ENCODE measurements at regions not wholly inside any gene's neighbourhood (a gene's known extent, or its start where the extent isn't known, plus 50 kb on each side); places are given as distances from the start of the nearest gene placed in this dataset.

DNA sequence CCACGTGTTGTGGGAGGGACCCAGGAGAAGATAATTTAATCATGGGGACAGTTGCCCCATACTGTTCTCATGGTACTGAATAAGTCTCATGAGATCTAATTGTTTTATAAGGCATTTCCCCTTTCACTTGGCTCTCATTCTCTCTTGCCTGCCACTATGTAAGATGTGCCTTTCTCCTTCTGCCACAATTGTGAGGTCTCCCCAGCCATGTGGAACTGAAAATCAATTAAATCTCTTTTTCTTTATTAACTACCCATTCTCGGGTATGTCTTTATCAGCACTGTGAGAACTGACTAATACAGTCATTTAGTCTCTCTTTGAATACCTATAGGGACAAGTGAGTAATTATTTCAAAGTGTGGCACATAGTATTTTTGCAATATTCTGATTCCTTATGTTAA lies 269.2 kb upstream of the SMARCA2 start:
- DNase-seq (no peak), ATAC-seq (replicated peaks) (no peak)
- H3K36me3 Mint-ChIP-seq: peaks cover 0 to 1% of the 10 kb centered on the region in 2 donors
- peaks cover 0 to 4% of the 10 kb centered on the region in 2 donors for H3K9me3 Mint-ChIP-seq
- H3K4me3 Mint-ChIP-seq: no peak overlapping the region
- no peak overlapping the region for H3K27ac Mint-ChIP-seq
- H3K27me3 Mint-ChIP-seq: peaks cover 0 to 11% of the 10 kb centered on the region in 2 donors
- no peaks in the 10 kb centered on the region for H3K4me1 Mint-ChIP-seq

DNA sequence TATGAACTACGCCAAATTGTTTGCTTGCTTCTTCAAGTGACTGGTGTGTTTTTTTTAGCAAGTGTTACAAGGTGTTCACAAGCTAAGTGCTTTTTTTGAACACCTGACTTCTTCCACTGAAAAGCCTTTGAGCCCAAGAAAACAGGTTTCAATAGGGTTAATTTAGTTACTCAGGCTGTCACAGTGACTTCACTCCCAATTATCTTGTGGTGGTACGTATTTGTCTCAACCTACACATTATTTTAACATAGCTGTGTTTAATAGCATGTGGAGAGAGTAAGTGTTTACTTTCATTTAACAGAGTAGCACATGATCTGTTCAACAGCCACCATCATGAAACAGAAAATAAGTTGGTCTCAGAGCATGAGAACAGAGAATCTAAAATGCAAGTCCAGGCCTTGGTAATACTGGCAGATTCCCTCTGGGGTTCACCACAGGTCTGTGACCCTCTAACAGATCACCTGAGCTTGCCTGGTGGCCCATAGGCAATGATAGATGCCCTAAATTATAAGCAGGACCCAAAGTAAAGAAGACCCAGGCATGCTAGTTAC lies 267.7 kb upstream of the SMARCA2 start:
- H3K4me3 Mint-ChIP-seq: no peak overlapping the region
- DNase-seq (no peak), ATAC-seq (replicated peaks) (no peak)
- H3K36me3 Mint-ChIP-seq: peaks cover 0 to 1% of the 10 kb centered on the region in 2 donors
- peaks cover 0 to 9% of the 10 kb centered on the region in 2 donors for H3K9me3 Mint-ChIP-seq
- H3K4me1 Mint-ChIP-seq: no peaks in the 10 kb centered on the region
- H3K27me3 Mint-ChIP-seq: peaks cover 0 to 11% of the 10 kb centered on the region in 2 donors
- no peak overlapping the region for H3K27ac Mint-ChIP-seq

- H3K4me3 Mint-ChIP-seq: no peak overlapping the region
- no peak overlapping the region for H3K27ac Mint-ChIP-seq
- H3K36me3 Mint-ChIP-seq: peaks cover 0 to 1% of the 10 kb centered on the region in 2 donors
- no peak for DNase-seq
- peaks cover 0 to 14% of the 10 kb centered on the region in 2 donors for H3K9me3 Mint-ChIP-seq
- no peak for ATAC-seq (replicated peaks)
- H3K27me3 Mint-ChIP-seq: peaks cover 0 to 11% of the 10 kb centered on the region in 2 donors
- no peaks in the 10 kb centered on the region for H3K4me1 Mint-ChIP-seq
Measured at GRCh38 chr9:1748407-1748806, 266.7 kb upstream of the SMARCA2 start.

- Mint-ChIP-seq H3K27ac (no peak overlapping the region), H3K9me3 (peaks cover 4 to 13% of the 10 kb centered on the region in 2 donors), H3K27me3 (no peaks in the 10 kb centered on the region), H3K4me1 (no peaks in the 10 kb centered on the region), H3K4me3 (no peak overlapping the region), H3K36me3 (no peaks in the 10 kb centered on the region)
- DNase-seq (no peak), ATAC-seq (replicated peaks) (no peak)
Measured at GRCh38 chr9:1757186-1757585, 258.0 kb upstream of the SMARCA2 start.

DNA sequence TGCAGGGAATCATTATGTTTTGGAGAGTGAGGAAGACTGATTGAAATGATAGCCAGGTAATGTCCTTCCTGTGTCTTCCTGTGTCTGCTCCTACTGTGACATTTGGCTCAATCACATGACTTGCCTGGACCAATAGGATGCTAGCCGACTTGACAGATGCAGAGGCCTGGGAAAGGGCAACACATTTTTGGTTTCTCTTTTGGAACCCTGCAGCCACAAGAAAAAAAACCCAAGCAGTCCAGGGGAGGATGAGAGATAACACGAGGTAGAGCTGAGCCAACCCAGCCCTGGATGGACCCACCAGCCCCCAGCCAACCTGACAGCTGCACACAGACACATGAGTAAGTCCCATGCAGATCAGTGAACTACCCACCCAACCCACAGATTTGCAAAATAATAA lies 256.1 kb upstream of the SMARCA2 start:
- Mint-ChIP-seq H3K36me3 (no peaks in the 10 kb centered on the region), H3K4me3 (no peak overlapping the region)
- peak; percentile 25 to 48 for ATAC-seq (replicated peaks)

DNA sequence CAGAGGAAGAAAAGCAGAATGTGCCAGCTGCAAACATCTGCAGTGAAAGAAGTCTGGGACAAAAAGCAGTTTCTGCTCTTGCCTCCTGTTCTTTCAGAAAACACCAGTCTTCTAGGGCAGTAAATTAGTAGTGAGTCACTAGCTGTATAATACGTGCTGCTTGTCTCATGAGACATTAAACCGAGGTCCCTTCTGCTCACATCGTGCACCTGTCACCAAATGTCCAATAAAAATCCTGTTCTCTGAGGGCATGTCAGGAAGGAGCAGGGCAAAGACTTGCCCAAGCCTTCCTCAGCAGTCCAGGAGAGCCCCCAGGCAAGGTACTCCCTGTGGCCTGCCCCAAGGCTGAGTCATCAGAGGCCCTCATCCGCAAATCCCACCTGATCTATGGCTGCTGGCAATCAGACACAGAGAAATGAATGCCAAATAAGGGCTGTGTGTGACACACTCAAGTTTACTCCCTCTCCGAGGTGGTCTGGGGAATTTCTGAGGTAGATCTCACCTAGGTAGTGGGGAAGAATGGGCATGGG lies 255.3 kb upstream of the SMARCA2 start:
- no peak for ATAC-seq (replicated peaks)
- H3K4me3 Mint-ChIP-seq: no peak overlapping the region
- DNase-seq: no peak
- peaks cover 3 to 4% of the 10 kb centered on the region in 2 donors for H3K9me3 Mint-ChIP-seq
- H3K4me1 Mint-ChIP-seq: no peaks in the 10 kb centered on the region
- no peak overlapping the region for H3K27ac Mint-ChIP-seq
- peaks cover 0 to 4% of the 10 kb centered on the region in 2 donors for H3K27me3 Mint-ChIP-seq
- no peaks in the 10 kb centered on the region for H3K36me3 Mint-ChIP-seq

More for the DNA sequence above, 256.1 kb upstream of the SMARCA2 start:
- H3K4me1 Mint-ChIP-seq: no peaks in the 10 kb centered on the region
- H3K27me3 Mint-ChIP-seq: peaks cover 0 to 4% of the 10 kb centered on the region in 2 donors
- peak; percentile 1 for DNase-seq
- no peak overlapping the region for H3K27ac Mint-ChIP-seq
- peaks cover 3 to 4% of the 10 kb centered on the region in 2 donors for H3K9me3 Mint-ChIP-seq

- ATAC-seq (replicated peaks): no peak
- H3K9me3 Mint-ChIP-seq: peaks cover 3 to 4% of the 10 kb centered on the region in 2 donors
- H3K36me3 Mint-ChIP-seq: no peaks in the 10 kb centered on the region
- H3K27ac Mint-ChIP-seq: no peak overlapping the region
- DNase-seq: no peak
- H3K4me1 Mint-ChIP-seq: no peaks in the 10 kb centered on the region
- H3K4me3 Mint-ChIP-seq: no peak overlapping the region
- peaks cover 0 to 4% of the 10 kb centered on the region in 2 donors for H3K27me3 Mint-ChIP-seq
Measured at GRCh38 chr9:1761807-1762206, 253.3 kb upstream of the SMARCA2 start.

- ATAC-seq (replicated peaks): no peak
- no peak for DNase-seq
- Mint-ChIP-seq H3K4me3 (no peak overlapping the region), H3K27ac (no peak overlapping the region), H3K27me3 (peaks cover 12% of the 10 kb centered on the region in 2 donors), H3K9me3 (peaks cover 0 to 3% of the 10 kb centered on the region in 2 donors), H3K4me1 (no peaks in the 10 kb centered on the region), H3K36me3 (no peaks in the 10 kb centered on the region)
Measured at GRCh38 chr9:1766042-1766441, 249.1 kb upstream of the SMARCA2 start.

- Mint-ChIP-seq H3K36me3 (no peaks in the 10 kb centered on the region), H3K9me3 (peaks cover 0 to 5% of the 10 kb centered on the region in 2 donors), H3K27ac (no peak overlapping the region), H3K27me3 (peaks cover 8 to 12% of the 10 kb centered on the region in 2 donors), H3K4me3 (no peak overlapping the region), H3K4me1 (no peaks in the 10 kb centered on the region)
- no peak for ATAC-seq (replicated peaks)
- DNase-seq: no peak
Measured at GRCh38 chr9:1768561-1768960, 246.6 kb upstream of the SMARCA2 start.

DNA sequence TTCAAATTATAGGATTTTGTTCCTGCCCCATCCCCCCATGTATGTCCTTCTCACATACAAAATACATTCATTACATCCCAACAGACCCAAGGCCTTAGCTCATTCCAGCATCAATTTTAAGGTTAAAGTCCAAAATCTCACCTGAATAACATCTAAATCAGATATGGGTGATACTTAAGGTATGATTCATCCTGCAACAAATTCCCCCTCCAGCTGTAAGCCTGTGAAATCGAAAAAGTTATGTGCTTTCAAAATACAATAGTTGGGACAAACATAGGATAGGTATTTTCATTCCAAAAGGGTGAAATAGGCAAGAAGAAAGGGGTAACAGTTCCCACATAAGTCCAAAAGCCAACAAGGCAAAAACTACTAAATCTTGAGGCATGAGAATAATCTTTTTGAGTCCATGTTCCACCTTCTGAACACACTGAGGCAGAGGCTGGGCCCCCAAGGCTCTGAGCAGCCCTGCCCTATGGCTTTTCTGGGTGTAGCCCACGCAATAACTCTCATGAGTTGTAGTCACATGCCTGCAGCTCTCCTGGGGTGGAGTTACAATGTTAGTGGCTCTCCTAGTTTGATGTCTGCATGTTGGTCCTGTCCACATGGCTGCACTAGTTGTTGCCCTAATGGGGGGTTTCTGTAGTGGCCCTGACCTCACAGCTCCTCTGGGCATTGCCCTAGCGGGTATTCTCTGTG lies 243.9 kb upstream of the SMARCA2 start:
- DNase-seq (no peak), ATAC-seq (replicated peaks) (no peak)
- Mint-ChIP-seq H3K9me3 (peaks cover 0 to 3% of the 10 kb centered on the region in 2 donors), H3K27me3 (peaks cover 8 to 12% of the 10 kb centered on the region in 2 donors), H3K4me3 (no peak overlapping the region), H3K36me3 (no peaks in the 10 kb centered on the region), H3K27ac (no peak overlapping the region), H3K4me1 (no peaks in the 10 kb centered on the region)

GRCh38 chr9:1775230-1775629 lies 239.9 kb upstream of the SMARCA2 start:
- no peak for ATAC-seq (replicated peaks)
- Mint-ChIP-seq H3K4me3 (no peak overlapping the region), H3K27ac (no peak overlapping the region), H3K27me3 (no peaks in the 10 kb centered on the region), H3K4me1 (no peaks in the 10 kb centered on the region), H3K9me3 (peaks cover 0 to 3% of the 10 kb centered on the region in 2 donors), H3K36me3 (no peaks in the 10 kb centered on the region)
- no peak for DNase-seq

DNA sequence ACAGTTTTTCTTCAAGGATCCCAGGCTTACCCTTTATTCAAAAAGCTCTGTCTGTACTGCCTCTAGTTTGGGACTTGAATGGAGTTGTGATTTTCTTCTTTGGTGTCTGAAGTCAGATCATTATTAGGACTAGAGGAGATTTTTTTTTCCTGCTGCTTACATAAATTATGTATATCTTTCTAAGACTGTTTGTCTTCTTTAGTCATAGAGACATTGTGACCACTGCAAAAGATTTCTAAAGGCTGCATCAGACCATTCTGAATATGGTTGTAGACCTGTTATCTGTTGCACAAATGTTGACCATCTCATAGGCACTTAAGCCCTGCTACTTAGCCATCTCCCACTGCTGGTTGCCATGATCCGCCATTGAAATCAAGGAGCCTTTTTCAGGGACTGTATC lies 238.5 kb upstream of the SMARCA2 start:
- no peak for ATAC-seq (replicated peaks)
- Mint-ChIP-seq H3K27me3 (no peaks in the 10 kb centered on the region), H3K9me3 (peaks cover 0 to 1% of the 10 kb centered on the region in 2 donors), H3K36me3 (no peaks in the 10 kb centered on the region), H3K27ac (no peak overlapping the region), H3K4me1 (no peaks in the 10 kb centered on the region), H3K4me3 (no peak overlapping the region)
- no peak for DNase-seq

- Mint-ChIP-seq H3K4me1 (no peaks in the 10 kb centered on the region), H3K36me3 (no peaks in the 10 kb centered on the region), H3K27ac (no peak overlapping the region), H3K9me3 (no peaks in the 10 kb centered on the region), H3K4me3 (no peak overlapping the region), H3K27me3 (peaks cover 12 to 13% of the 10 kb centered on the region in 2 donors)
- no peak for ATAC-seq (replicated peaks)
- DNase-seq: no peak
Measured at GRCh38 chr9:1791191-1791590, 224.0 kb upstream of the SMARCA2 start.

GRCh38 chr9:1794547-1795270 lies 220.4 kb upstream of the SMARCA2 start:
- Mint-ChIP-seq H3K27me3 (peaks cover 9 to 12% of the 10 kb centered on the region in 2 donors), H3K4me1 (no peaks in the 10 kb centered on the region), H3K27ac (no peak overlapping the region), H3K4me3 (no peak overlapping the region), H3K9me3 (no peaks in the 10 kb centered on the region), H3K36me3 (no peaks in the 10 kb centered on the region)
- ATAC-seq (replicated peaks) (no peak), DNase-seq (no peak)
